ENCODE measurements at regions not wholly inside any gene's neighbourhood (a gene's known extent, or its start where the extent isn't known, plus 50 kb on each side); places are given as distances from the start of the nearest gene placed in this dataset.
"Not testable (repeated sequence)": the region's sequence is repeated elsewhere in the genome, so short reads cannot be mapped to it uniquely, and the experiment has no call there.

- no peaks in the 10 kb centered on the region for H3K4me1 ChIP-seq
- H3K9me3 ChIP-seq, result no peaks in the 10 kb centered on the region
- TF ChIP-seq CTCF (IDR thresholded peaks at IDR 0.05) (no peak), POLR2A (IDR thresholded peaks at IDR 0.05) (no peak)
- ATAC-seq (peak in 2 of 4 donors; percentile 51 to 71), DNase-seq (no peak)
- WGBS, 4 donors, result 50 to 54% (median 52%) methylated on average over 3 of the region's 3 CpGs
- H3K27ac ChIP-seq, result no peak overlapping the region
- H3K4me3 ChIP-seq, result no peak overlapping the region
- H3K36me3 ChIP-seq, result no peaks in the 10 kb centered on the region
- no peaks in the 10 kb centered on the region for H3K27me3 ChIP-seq
- intact Hi-C loops (cut with DNase I), result no loop called here
Measured at GRCh38 chr10:53162856-53163255, 390.3 kb upstream of the MBL2 start.

GRCh38 chr10:53161231-53161630 lies 388.6 kb upstream of the MBL2 start:
- Histone ChIP-seq H3K9me3 (peaks cover 0 to under 1% (median 0%) of the 10 kb centered on the region in 12 donors), H3K36me3 (no peaks in the 10 kb centered on the region), H3K27ac (no peak overlapping the region), H3K4me1 (no peaks in the 10 kb centered on the region), H3K4me3 (no peak overlapping the region), H3K27me3 (no peaks in the 10 kb centered on the region)
- ATAC-seq, result no peak
- DNase-seq, result no peak
- TF ChIP-seq CTCF (IDR thresholded peaks at IDR 0.05) (no peak), POLR2A (IDR thresholded peaks at IDR 0.05) (no peak)
- intact Hi-C loops (cut with DNase I), result no loop called here

- H3K9me3 ChIP-seq, result peaks cover 0 to 12% (median 0%) of the 10 kb centered on the region in 12 donors
- H3K27ac ChIP-seq; H3K4me1 ChIP-seq; intact Hi-C loops (cut with DNase I); H3K27me3 ChIP-seq; DNase-seq; ATAC-seq; H3K36me3 ChIP-seq; H3K4me3 ChIP-seq: not testable (repeated sequence)
- 58 to 91% (median 78%) methylated on average over 4 of the region's 4 CpGs for WGBS, 4 donors
Measured at GRCh38 chr10:53155674-53156073, 383.1 kb upstream of the MBL2 start.

GRCh38 chr10:53153831-53154230 lies 381.2 kb upstream of the MBL2 start:
- intact Hi-C loops (cut with DNase I), result no loop called here
- peaks cover 0 to 12% (median 0%) of the 10 kb centered on the region in 12 donors for H3K9me3 ChIP-seq
- no peak for DNase-seq
- no peak overlapping the region for H3K27ac ChIP-seq
- no peaks in the 10 kb centered on the region for H3K36me3 ChIP-seq
- H3K4me3 ChIP-seq, result no peak overlapping the region
- no peaks in the 10 kb centered on the region for H3K27me3 ChIP-seq
- 89 to 100% (median 90%) methylated on average over 1 of the region's 1 CpG for WGBS, 4 donors
- H3K4me1 ChIP-seq, result no peaks in the 10 kb centered on the region
- TF ChIP-seq POLR2A (IDR thresholded peaks at IDR 0.05) (no peak), CTCF (IDR thresholded peaks at IDR 0.05) (no peak)
- no peak for ATAC-seq

GRCh38 chr10:53140506-53140905 lies 367.9 kb upstream of the MBL2 start:
- ATAC-seq (no peak), DNase-seq (no peak)
- no peaks in the 10 kb centered on the region for H3K4me1 ChIP-seq
- H3K27me3 ChIP-seq, result no peaks in the 10 kb centered on the region
- TF ChIP-seq CTCF (IDR thresholded peaks at IDR 0.05) (no peak), POLR2A (IDR thresholded peaks at IDR 0.05) (no peak)
- no peak overlapping the region for H3K27ac ChIP-seq
- WGBS, 4 donors, result 62 to 77% (median 67%) methylated on average over 1 of the region's 1 CpG
- no peaks in the 10 kb centered on the region for H3K36me3 ChIP-seq
- intact Hi-C loops (cut with DNase I), result no loop called here
- H3K9me3 ChIP-seq, result no peaks in the 10 kb centered on the region
- no peak overlapping the region for H3K4me3 ChIP-seq

Measured in heart left ventricle (tissue), 16 donors.